A673 (cell line): ENCODE measurements at regions not wholly inside any gene's neighbourhood (a gene's known extent, or its start where the extent isn't known, plus 50 kb on each side); places are given as distances from the start of the nearest gene placed in this dataset.

ENCODE experiments used
- CTCF ChIP-seq: fragments of 300-800, 200-600 bp; sonication (generic); conservative IDR thresholded peaks from 2 replicates; pipeline ENCODE4 v1.5.1; 2017; ENCODE audit warnings: low read depth, mild to moderate bottlenecking, antibody characterized with exemption, low read length, moderate library complexity, mixed read lengths
- EZH2 ChIP-seq: fragments of 200-600 bp; sonication (generic); IDR thresholded peaks from 2 replicates; pipeline ENCODE4 v1.6.1; 2017; ENCODE audit warnings: borderline replicate concordance, low read depth, mild to moderate bottlenecking, mixed read lengths, antibody characterized with exemption, low read length; ENCODE audit not compliant: poor library complexity, severe bottlenecking

GRCh38 chr4:41433361-41433760 is 104.6 kb upstream of the LIMCH1 start:
- no peak for TF ChIP-seq EZH2
- TF ChIP-seq CTCF, result no peak
